ENCODE measurements at regions not wholly inside any gene's neighbourhood (a gene's known extent, or its start where the extent isn't known, plus 50 kb on each side); places are given as distances from the start of the nearest gene placed in this dataset.

DNA sequence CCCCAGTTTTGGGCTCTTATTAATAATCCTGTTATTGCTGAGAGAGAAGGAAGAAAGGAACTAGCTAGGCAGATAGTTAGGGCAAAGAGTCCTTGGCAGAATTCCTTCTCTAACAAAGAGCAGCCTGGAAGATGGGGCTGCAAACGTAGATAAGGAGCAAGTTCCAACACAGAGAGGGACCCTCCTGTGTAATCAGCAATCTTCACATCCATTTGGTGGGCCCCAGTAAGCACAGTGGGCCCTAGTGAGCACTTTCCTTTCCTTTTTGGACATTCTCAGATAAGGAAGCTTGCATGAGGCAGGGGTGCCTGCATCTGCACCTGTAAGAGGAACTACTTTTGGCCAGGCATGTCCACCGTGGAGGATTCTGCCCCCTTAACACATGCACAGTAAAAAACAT is 119.6 kb upstream of the SGO1 start:
- no peak overlapping the region for H3K18ac ChIP-seq (ENCODE audit: insufficient read length, low read depth, low read length)
- H3K79me2 ChIP-seq (ENCODE audit: insufficient read depth, low read length): no peaks in the 10 kb centered on the region
- no peak overlapping the region for H2BK12ac ChIP-seq (ENCODE audit: insufficient read length, low read depth, low read length)
- no peaks in the 10 kb centered on the region for H3K4me1 Mint-ChIP-seq
- H4K91ac ChIP-seq (ENCODE audit: insufficient read length, low read depth, low read length): no peak overlapping the region
- no peaks in the 10 kb centered on the region for H3K23me2 ChIP-seq (ENCODE audit: insufficient read length, low read depth, low read length, poor library complexity, severe bottlenecking)
- H3K4me3 Mint-ChIP-seq: no peak overlapping the region
- H3K56ac ChIP-seq (ENCODE audit: insufficient read length, low read depth, low read length): no peak overlapping the region
- H3K14ac ChIP-seq (ENCODE audit: insufficient read depth, low read length): no peak overlapping the region
- no peak overlapping the region for H3K27ac ChIP-seq (ENCODE audit: insufficient read length, low read depth, low read length)
- no peak for DNase-seq
- TF ChIP-seq, protein P1, sequence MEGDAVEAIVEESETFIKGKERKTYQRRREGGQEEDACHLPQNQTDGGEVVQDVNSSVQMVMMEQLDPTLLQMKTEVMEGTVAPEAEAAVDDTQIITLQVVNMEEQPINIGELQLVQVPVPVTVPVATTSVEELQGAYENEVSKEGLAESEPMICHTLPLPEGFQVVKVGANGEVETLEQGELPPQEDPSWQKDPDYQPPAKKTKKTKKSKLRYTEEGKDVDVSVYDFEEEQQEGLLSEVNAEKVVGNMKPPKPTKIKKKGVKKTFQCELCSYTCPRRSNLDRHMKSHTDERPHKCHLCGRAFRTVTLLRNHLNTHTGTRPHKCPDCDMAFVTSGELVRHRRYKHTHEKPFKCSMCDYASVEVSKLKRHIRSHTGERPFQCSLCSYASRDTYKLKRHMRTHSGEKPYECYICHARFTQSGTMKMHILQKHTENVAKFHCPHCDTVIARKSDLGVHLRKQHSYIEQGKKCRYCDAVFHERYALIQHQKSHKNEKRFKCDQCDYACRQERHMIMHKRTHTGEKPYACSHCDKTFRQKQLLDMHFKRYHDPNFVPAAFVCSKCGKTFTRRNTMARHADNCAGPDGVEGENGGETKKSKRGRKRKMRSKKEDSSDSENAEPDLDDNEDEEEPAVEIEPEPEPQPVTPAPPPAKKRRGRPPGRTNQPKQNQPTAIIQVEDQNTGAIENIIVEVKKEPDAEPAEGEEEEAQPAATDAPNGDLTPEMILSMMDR (conservative IDR thresholded peaks at IDR 0.05): no peak
- H2AFZ ChIP-seq (ENCODE audit: low read length): no peak overlapping the region
- no peak overlapping the region for H4K5ac ChIP-seq (ENCODE audit: insufficient read length, low read depth, low read length)
- no peak overlapping the region for H2BK5ac ChIP-seq (ENCODE audit: insufficient read length, low read length)
- H3K4me1 ChIP-seq (ENCODE audit: insufficient read depth, low read length): no peaks in the 10 kb centered on the region
- no peak overlapping the region for H2BK15ac ChIP-seq (ENCODE audit: low read depth, low read length)
- no peaks in the 10 kb centered on the region for H3K27me3 ChIP-seq (ENCODE audit: insufficient read depth, low read length)
- no peak overlapping the region for H3K27ac Mint-ChIP-seq
- no CpG with 5 or more reads among the region's 2 CpGs for WGBS (ENCODE audit: extremely low coverage, insufficient read length, low lambda C conversion rate)
- no peaks in the 10 kb centered on the region for H3K79me1 ChIP-seq (ENCODE audit: insufficient read depth, low read depth, low read length, poor library complexity, severe bottlenecking)
- H4K20me1 ChIP-seq (ENCODE audit: control insufficient read depth, insufficient read depth, insufficient read length): no peaks in the 10 kb centered on the region
- H3K36me3 Mint-ChIP-seq (ENCODE audit: insufficient read depth in 1 of 3, low read depth in 3 of 3): peaks cover 3 to 23% (median 5%) of the 10 kb centered on the region in 3 experiments; a peak in 5 of 7 replicates
- no peak overlapping the region for H3K4ac ChIP-seq (ENCODE audit: low read depth, low read length)
- H2AK5ac ChIP-seq (ENCODE audit: insufficient read length, low read length): no peak overlapping the region
- H2BK120ac ChIP-seq (ENCODE audit: low read depth, low read length, poor library complexity, severe bottlenecking): no peak overlapping the region
- no peak overlapping the region for H3K23ac ChIP-seq (ENCODE audit: insufficient read length, low read depth, low read length)
- H3T11ph ChIP-seq (ENCODE audit: low read length): no peak overlapping the region
- H2BK20ac ChIP-seq (ENCODE audit: low read depth, low read length, poor library complexity, severe bottlenecking): no peak overlapping the region
- H4K8ac ChIP-seq (replicated peaks; ENCODE audit: insufficient read length, low read depth, low read length): no peak overlapping the region
- H3K27me3 Mint-ChIP-seq (ENCODE audit: low read depth): no peaks in the 10 kb centered on the region
- H3K9me3 ChIP-seq (ENCODE audit: control insufficient read depth, low read depth, low read length): no peaks in the 10 kb centered on the region
- H3K4me2 ChIP-seq (ENCODE audit: insufficient read depth, insufficient read length, low read length): no peak overlapping the region
- H3K9ac ChIP-seq (ENCODE audit: extremely low read depth, insufficient read length, low read length): no peak overlapping the region
- H3K9me3 Mint-ChIP-seq: peaks cover 5 to 19% of the 10 kb centered on the region in 2 experiments; a peak in 4 of 5 replicates

All from H9 (cell line).